Smooth muscle cell of the brain vasculature (primary cell): ENCODE measurements at regions not wholly inside any gene's neighbourhood (a gene's known extent, or its start where the extent isn't known, plus 50 kb on each side); places are given as distances from the start of the nearest gene placed in this dataset.
A peak's percentile ranks its signal among the peaks of the same experiment; 100 is the strongest.
"Not testable (repeated sequence)": the region's sequence is repeated elsewhere in the genome, so short reads cannot be mapped to it uniquely, and the experiment has no call there.

Experiments used
- DNase-seq: peaks from one replicate; pipeline ENCODE4 v3.0.0-alpha.2; 2012; ENCODE audit warnings: low read depth, low spot score

DNA sequence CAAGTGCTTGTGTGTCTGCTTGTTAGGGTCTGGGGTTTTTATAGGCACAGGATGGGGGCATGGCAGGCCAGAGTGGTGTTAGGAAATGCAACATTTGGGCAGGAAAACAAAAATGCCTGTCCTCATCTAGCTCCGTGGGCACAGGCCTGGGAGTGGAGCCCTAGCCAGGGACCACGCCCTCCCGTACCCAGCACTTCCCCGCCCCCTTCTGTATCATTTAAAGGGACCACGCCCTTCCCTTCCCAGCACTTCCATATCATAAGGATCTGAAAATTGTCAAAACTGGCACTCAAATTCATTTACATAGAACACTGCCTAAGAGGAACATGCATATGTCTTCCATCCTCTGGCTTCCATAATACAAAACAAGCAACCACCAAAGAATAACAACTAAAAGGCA lies 185.8 kb downstream of the B3GLCT start:
- no peak for DNase-seq

DNA sequence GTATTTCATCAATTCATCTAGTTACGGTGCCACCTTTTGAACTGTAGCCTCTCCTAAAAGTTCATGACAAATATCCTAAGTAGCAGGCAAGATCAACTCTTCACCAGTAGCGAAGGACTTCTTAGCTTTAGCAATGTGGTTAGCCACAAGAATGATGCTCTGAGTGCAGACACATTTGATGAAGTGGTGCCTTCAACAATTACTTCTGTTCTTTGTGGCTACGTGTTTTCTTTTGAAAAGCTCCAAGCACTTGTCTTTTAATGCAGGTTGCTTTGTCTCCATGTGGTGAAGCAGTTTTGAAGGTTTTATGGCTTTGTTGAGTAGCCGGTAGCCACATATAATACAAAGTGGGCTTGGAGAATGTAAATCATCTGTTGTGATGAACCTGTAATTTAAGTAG lies 194.7 kb downstream of the B3GLCT start:
- DNase-seq: no peak

DNA sequence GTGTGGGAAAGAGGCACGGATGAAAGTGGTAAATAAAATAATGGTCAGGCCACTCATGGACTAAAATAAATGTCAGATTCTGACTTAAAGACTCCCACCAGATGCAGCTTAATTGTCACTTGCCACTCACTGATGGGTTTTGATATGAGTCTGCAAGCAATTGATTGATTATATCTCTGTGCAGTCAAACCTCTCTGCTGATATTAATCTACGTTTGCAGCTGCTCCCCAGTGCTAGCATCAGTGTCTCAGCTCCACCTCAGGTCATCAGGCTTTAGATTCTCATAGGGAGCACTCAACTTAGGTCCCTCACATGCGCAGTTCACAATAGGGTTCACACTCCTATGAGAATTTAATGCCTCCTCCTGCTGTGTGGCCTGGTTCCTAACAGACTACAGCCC lies 195.3 kb downstream of the B3GLCT start:
- DNase-seq: no peak

DNA sequence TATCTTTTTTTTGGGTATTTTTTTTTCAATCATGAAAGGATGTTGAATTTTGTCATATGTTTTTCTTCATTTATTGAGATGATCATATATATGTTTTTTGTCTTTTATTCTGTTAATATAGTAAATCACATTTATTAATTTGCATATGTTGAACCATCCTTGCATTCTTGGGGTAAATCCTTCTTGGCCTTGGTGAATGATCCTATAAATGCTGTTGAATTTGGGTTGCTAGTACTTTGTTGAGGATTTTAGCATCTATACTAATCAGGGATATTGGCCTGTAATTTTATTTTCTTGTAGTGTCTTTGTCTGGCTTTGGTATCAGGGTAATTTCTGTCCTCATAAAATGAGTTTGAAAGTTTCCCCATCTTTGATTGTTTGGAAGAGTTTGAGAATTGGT lies 199.9 kb downstream of the B3GLCT start:
- DNase-seq: no peak

DNA sequence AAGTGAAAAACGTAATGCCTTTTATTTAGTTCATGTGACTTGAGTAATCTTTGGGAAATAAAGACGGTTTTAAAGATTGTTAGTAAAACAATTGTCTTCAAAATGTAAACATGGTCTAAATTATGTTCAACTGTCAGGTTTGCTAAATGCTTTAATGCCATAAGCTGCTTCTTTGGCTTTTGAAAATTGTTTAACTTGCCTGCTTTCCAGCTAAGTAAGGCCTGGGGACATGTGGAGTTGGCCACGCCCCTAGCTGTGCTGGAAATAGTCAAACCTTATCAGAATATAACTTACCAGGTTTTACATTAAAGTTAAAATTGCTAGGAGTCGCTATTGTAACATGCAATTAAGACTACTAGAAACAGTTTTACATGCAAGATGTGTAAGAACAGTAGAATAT lies 203.9 kb downstream of the B3GLCT start:
- DNase-seq: not testable (repeated sequence)

DNA sequence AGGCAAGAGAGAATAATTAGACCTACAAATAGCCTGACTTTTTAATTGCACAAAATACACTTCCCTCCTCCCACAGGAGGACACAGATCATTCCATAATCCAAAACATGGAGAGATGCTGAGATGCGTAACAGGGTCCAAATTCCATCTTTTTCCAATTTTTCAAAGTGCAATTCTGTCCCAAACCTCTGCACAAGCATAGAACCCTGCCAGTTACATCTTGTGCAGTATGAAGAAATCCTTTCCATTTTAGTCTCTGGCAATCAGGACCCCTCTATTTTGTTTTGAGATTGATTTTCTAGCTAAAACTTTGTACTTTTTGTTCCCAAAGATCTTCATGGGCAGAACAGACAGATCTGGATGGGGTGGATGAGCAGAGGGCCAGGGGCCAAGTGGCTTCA lies 209.2 kb downstream of the B3GLCT start:
- no peak for DNase-seq

DNA sequence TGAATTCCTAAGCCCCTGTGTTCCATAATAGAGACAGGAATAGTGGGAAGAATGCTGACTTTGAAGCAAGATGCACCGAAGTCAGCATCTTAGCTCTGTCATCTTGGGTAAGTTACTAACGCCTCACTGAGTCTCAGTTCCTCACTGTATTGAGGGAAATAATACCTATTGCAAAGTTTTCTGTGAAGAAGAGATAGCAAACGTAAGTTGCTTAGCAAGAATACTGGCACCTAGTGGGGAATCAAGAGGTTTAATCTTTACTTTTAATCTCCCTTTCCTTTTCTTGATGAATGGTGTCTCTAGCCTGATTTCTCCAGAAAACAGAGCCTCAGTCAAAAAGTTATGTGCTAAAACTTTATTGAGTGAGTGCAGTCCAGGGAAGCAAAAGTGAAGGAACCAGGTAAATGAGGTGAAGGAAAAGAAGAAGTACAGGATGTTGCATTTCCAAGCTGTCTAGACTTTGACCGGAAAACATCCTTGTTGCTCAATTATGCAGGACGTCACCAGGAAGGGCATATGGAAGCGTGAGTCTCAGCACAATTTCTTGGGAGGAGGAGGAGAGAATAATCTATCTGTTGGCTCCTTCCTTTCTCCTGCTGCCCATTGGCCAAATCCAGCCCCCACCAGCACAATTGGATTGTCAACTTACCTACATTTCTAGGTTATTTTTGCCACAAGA lies 210.0 kb downstream of the B3GLCT start:
- DNase-seq: no peak

DNA sequence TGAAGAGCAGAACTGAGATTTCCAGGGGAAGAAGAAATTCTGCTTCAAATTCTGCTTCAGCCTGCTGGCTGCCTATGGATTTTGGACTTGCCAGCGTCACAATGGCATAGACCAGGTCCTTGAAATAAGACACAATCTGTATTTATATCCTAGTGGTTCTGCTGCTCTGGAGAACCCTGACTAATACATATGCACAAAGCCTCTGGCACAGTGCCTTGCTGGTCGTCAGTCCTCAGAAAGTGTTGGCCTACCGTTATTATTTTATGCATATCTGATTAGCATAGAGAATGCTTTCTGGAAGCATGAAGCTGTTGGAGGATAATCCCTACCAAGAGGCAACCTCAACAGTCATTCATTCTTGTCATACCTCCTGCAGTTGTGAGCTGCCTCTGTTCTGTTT lies 213.7 kb downstream of the B3GLCT start:
- DNase-seq: no peak

DNA sequence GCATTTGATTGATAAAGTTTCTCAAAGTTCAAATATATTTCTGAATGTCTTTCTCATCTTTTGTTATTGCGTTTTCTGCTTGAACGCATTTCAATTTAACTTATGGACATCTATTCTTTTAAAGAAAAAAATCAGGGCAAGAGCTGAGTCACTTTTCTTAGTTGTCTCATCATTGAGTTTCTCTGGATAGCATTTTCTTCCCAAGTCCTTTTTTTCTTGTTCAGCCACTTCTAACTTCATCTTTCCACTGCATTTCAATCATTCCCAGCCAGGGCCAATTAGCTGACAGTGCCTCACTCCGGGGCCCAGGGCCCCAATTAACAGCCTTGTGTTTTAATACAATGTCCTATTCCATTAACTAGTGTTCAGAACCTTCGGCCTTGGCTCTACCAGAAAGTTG lies 216.3 kb downstream of the B3GLCT start:
- DNase-seq: no peak

DNA sequence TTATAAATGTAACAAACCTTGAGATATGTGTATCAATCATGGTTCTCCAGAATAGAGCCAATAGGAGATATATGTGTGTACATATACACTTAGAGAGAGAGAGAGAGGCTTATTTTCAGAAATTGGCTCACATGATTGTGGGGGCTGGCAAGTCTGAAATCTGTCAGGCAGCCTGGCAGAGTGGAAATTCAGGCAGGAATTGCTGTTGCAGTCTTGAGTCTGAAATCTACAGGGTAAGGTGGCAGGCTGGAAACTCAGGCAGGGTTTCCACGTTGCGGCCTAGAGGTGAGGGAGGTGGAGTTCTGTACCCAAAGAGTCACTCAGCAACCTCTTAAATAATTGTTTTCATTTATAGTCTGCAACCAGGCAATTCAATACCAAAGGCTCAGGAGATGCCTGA lies 218.4 kb downstream of the B3GLCT start:
- DNase-seq: no peak

DNA sequence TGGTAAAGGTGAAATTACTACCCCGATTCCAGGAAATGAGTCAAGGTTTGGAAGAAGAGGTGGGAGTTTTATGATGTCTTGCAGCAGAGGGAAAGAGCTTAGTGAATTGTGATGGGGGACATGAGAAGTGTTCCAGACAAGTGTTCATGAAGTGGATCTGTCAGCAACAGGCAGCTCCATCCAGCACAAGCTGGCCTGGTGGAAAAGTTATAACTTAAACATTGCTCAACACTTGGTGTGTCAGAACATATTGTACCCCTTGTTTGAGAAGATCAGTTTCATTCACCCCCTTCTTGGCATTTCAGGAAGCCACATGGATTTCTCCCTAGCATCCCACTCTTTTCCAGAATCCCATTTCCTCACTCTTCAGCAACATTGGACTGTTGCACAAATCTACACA lies 222.0 kb downstream of the B3GLCT start:
- no peak for DNase-seq

DNA sequence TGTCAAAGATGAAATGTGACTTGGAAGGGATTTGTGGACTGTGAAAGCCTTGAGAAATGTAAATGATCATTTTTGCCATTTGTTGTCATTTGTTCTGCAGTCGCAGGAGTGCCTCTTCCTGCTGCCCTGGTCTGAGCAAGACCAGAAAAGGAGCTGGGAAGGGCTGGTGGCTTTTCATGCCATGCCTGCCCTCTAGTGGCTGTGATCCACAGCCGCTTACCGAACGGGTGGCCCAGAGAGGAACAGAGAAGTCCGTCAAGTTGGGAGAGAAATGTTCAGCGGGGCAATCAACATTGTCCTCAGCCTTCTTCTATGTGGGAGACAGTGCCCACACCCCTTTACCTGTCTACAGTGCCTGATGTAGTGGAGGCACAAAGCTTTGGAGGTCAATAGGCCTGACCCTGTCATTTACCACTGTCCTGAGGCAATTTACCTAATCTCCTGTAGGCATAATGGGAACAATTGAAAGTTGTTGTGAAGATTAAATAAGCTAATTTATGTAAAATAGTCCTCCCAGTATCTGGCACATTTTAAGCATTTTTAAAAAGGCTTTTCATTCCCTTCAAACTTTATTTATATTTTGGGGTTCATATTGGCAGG lies 224.5 kb downstream of the B3GLCT start:
- peak; percentile 54 for DNase-seq

DNA sequence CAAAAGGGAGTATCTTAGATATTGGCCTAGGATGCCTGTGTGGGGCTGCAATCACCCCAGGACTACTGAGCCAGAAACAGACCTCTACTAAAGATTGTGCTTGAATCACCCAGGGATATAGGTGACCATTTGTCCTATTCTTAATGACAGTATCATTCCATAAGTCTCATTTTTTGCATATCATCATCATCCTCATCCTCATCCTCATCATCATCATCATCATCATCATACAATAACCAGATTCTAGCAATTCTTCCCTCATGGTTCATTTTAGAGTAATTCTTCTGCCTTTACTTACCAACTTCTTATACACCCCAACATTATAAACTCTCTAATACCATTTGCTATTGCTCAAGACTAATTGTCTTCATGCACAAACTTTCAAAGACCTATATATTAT lies 226.6 kb downstream of the B3GLCT start:
- DNase-seq: no peak

DNA sequence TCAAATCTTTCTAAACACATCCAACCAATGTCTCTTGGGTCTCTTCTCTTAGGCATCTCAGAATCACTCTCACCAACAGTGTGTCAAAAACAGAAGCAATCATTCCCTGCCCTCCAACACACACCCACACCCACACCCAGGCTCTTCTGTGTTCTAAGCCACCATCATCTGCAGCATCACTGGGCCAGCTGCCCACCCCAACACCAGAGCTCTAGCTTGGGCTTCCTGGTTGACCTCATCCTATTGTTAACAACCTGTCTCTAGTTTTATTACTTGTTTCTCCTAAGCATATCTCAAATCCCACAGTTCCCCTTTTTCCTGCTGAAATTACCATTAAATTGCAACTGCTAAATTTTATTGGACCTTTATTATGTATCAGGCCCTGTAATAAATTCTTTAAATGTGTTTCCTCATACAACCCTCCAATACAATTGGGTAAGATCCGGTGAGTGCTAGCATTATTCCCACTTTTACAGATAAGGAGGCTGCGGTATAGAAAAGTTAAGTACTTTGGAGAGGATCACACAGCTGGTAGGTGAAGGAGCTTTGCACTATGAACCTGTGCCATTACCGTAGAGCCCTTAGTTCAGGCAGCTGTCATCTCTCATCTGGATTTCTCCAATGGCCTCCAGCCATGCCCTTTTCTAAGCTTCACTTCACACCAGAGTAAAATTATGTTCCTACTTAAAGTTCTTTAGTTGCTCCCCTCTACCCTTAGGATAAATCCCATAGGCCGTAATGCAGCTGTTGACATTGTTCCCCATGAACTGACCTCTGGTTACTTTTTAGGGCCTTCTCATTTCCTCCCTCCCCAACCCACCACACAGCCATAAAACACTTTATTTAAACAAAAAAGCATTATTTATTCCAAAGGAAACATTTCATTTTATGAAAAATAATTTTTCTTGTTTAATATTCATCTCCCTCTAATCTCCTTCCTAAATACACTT lies 227.7 kb downstream of the B3GLCT start:
- DNase-seq: no peak

DNA sequence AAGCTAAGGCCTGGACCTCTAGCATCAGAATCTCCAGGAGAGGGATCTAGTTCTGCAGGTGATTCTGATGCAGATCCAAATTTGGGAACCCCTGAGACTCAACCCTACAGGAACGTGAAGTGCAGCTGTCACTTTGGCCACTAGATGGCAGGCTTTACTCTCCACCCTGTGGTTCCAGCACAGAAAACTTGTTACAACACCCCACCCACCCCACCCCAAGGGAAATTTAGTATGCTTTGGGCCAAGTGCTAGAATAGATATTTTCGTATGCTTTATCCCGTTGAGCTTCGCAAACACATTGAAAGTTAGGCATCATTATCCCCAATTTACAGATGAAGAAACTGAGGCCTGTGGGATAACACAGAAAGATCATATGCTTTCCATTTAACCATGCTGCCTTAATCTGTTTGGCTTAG lies 232.0 kb downstream of the B3GLCT start:
- DNase-seq: no peak

DNA sequence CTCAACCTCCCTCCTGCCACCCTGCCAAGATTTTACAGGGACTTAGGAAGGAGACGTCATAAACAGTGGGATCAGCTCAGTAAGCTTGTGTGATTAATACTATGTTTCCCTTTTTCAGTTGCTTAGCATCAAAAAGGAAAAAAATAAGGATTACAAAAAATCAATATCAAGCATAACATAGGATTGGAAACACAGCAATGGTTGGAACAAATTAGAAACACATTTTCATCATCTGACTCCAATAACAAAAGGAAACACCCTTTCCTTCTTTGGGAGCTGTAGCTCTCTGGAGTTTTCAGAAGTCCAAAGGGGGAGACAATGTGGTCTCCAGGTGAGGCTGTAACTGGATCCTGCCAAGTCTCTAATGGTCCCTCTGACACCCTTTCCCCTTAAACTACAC lies 233.4 kb downstream of the B3GLCT start:
- no peak for DNase-seq

DNA sequence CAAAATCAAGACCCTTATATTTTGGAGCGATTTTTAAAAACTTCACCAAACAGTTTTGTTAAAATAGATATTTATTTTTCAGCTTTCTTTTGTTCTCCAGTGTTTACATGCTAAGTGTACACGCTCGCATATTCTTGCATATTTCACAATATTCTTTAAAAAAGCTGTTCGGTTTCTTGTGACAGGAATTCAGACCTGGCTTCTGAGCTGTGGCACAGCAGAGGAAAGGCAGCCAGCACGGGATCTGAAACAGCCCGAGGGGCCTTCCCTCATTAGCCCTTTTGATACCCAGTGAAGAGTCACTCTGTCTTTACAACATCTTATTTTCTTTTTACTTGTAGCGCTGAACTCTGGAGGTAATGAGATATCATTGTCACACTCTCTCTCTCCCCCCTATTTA lies 234.0 kb downstream of the B3GLCT start:
- no peak for DNase-seq

DNA sequence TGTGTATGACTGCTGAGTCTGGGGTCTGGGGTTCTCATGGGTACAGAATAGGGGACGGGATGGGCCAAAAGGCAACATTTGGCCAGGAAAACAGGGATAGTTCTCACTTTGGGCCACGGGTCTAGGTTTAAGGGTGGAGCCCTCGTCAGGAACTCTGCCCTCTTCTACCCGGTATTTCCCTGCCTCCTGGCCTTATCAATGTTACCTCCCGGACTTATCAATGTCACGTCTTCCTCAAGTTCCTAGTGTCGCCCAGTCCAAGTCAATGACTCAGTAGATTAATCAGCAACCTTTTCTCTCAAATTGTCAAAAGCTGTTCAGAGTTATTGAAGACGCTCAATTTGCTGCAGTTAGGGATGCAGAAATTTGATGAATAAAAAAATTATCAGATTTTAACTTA lies 234.8 kb downstream of the B3GLCT start:
- DNase-seq: no peak

DNA sequence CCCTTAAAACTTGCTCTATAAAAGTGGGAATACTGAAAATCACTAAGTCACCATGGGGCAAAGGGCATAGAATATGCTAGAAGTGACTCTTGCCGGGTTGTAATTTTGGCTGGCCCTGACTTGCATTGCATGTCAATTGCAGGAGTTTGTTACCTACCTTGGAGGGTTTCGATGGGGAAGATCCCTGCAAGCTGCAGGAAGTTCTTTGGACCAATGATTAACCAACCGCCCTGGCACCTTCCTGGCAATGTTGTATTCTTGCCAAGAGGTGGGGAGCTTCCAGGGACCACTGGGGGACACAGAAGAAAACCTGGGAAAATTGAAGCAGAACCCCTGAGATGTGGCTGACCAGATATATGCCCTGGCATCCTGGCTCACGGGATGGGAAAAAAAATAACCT lies 235.8 kb downstream of the B3GLCT start:
- no peak for DNase-seq

DNA sequence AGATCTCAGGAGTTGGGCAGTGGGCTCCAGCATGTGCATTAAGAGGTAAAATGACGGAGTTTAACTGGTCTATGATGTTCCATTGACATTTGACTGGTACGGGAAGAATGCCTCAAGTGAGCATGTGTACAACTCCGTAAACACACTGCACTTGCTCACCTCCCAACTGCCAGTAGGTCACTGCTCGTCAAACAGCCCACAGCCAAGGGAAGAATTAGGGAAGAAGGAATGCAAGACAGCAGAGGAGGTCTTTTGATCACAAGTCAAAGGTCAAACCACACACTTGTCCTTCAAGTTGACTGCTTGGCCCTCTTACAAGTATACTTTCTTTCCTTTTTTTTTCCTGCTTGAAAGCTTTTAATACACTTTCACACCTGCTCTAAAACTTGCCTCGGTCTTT lies 236.7 kb downstream of the B3GLCT start:
- no peak for DNase-seq

DNA sequence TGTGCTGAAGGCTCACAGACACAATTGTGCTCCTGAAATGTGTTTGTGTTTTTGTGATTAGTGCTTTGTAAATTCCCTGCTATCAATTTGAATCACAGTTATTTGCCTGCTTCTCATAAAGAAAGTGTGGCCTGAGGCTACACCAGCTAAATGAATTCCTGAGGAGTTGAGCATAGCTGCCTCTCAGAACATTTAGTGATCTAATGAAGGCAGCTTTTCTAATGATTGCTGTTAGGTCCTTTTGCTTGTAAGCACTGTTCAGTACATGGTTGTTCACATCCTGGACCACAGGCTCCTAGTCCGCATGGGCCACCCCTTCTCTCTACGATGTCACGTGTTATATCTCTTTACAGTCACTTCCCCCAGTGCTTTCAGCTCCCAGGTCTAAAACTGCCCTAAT lies 238.2 kb downstream of the B3GLCT start:
- no peak for DNase-seq

DNA sequence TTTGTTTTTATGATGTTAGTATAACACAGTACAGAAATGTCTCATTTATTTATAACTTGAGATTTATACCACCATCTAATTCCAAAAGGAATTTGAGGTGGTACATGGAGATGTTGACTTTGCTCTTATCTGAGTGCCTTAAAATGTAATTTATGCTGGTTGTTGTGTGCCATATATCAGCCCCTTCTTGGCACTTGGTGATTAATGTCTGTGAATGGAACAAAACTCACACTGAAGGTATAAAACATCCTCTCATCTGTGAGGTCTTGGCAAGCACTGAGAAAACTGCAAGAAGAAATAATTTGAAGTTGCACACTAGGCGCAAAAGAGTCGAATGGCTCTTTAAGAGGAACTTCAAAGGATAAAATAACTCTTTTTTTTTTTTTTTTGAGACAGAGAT lies 240.4 kb downstream of the B3GLCT start:
- no peak for DNase-seq
